ENCODE measurements at regions not wholly inside any gene's neighbourhood (a gene's known extent, or its start where the extent isn't known, plus 50 kb on each side); places are given as distances from the start of the nearest gene placed in this dataset.

DNA sequence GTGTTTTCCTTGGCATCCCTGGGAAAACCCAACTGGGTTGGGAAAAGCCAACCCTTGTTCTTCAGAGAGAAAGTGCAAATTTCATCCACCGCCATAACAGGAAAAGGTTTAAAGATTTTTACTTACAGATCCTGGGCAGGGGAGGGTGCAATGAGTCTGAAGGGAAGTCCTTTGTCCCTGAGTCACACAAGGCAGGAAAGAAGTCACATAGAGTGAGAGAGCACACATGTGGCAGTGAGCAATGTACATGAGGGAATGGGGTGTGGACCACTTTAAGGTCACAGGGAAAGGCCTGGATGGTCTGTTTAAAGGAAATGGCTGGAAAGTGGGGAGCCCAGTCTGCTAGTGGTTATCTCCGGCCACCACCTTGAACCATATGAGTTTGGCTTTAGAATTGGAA lies 248.9 kb downstream of the HS3ST1 start:
- DNase-seq, result no peak

DNA sequence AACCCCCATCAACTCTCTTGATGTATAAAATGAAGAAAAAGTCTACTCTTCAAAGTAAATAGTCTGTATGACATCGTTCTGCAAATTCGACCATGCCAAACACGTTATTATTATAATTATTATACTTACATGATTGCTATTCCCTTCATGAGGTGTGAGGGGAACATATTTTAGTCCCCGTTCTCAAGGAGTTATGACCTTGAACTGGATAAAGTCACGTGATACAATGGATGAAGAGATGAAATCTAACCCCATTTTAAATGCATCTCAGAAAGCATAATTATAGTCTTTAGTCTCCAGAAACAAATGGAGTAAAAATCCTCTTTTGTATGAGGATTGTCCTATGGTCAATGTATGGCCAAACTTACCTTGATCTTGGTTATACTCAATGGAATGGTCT lies 250.3 kb downstream of the HS3ST1 start:
- DNase-seq, result no peak

DNA sequence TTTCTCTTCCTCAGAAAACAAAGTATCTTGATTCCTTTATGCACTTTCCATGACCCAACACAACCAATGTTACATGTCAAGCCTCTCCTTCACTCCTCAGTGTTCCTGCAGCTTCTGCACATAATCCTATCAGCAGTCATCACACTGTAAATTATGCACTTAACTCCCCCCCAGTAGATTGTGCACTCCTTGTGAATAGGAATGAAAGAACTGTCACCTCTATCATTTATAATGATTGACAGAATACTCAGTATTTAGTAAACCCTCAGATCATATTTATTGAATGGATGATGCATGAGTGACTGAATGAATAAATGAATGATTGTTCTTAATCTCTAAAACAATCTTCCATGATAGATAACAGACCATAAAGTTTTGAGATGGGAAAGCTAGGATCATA lies 253.3 kb downstream of the HS3ST1 start:
- DNase-seq, result no peak

DNA sequence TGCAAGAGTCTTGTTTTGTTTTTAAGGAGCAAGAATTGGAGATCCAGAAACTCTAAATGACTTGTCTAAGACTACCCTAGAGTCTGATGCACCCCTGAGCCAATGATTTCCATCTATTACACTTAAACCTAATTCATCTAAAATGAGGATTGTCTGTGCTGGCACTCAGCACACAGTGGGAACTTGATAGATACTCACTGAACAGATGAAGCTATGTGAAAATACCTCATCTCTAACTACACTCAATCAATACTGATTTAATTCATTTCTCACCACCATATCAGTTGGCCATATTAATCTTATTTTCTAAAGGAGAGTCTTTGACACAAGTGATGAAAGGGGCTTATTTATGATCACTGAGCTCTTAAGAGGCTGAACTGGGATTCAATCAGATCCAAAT lies 262.1 kb downstream of the HS3ST1 start:
- DNase-seq, result no peak

DNA sequence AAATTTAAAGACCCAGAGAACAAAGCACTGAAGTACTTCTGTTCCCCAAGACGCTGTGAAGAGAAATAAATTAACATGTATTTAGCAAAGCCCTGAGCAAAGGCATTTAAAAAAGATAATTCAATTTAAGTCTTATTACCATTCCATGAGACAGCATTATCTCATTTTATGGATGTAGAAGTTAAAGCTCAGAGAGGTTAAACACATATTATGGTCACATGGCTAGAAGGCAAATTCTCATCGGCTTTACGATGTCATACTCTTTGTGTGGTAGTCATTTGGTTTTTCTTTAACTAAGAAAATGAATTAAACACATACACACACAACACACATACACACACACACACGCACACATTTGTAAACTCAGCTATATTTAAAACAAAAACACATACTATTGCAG lies 262.7 kb downstream of the HS3ST1 start:
- no peak for DNase-seq

DNA sequence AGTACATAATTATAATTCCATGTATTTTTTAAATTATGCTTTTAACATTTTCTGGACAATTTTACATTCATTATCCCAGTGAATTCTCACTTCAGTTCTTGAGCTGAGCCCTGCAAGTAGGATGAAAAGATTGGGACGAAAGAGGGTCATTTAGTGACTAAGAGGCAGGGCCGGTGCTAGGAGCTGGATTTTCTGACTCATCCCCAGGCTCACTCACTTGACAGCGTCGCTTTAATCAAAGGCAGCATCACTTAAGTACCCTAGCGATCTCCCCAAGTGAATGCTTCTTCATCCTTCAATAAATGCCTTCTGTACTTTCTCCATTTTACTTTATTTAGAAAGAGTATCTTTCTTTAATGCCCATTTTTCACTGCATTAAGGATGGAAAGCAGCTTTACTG lies 263.6 kb downstream of the HS3ST1 start:
- DNase-seq, result no peak

DNA sequence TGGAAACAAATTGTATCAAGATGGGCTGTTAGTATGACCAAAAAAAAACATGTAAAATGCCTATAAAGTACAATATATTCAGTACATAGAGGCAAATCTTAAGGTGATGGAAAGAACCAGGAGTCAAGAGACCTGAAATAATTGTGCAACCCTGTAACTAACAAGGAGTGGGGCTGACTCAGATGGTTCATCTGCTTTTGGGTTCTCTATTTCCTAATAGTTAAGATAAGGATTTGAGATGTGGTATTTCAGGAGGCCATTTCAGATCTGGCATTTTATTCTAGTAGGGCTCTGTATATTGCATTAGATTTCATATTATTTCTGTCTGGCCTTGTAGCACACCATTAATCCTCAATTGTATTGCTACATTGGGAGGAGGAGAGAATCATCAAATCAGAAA lies 268.4 kb downstream of the HS3ST1 start:
- DNase-seq, result no peak

DNA sequence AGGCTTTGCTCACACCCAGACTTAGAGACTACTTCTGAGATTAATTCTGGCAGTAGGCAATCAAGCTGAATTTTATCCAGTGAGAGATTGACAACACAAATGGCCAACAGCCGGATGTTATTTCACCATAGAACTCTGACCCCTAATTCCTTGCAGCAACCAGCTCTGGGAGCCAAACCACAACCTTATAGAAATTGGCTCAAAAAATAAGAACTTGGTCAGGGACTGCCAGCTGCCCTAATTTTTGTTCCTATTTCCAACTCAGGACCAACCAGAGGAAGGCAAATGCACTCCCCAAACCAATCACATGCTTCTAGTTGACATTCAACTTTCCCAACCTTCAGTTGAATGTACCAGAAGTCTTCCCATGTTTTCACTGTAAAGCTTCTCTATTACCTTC lies 269.7 kb downstream of the HS3ST1 start:
- no peak for DNase-seq

DNA sequence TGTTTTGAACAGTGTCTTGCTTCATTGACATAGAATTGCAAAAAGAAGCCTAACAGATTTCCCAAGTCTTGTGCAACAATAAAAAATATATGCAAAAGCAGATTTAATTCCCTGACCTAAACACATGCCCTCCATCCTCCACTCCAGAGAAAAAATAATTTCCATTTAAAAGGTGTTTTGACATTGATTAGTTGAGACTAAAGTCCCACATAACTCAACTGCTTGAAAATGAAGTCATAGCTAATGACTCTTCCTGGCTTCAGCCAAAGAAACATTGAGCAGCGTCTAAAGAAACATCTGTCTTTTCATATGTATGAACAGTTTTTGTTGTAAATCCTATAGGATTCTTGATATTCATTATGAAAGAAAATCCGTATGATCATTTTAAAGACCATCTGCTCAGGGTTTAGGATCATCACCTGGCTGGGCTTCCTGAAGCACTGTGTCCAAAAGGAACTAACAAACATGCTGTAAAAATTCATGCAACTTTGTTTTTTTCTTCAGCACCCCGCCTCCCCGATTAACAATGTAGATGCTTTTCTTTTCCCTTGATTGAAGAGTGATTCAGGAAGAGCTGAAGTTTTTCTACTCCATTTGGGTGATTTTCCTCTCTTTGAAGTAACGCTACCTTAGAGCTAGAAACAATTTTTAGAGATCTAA lies 273.4 kb downstream of the HS3ST1 start:
- no peak for DNase-seq

DNA sequence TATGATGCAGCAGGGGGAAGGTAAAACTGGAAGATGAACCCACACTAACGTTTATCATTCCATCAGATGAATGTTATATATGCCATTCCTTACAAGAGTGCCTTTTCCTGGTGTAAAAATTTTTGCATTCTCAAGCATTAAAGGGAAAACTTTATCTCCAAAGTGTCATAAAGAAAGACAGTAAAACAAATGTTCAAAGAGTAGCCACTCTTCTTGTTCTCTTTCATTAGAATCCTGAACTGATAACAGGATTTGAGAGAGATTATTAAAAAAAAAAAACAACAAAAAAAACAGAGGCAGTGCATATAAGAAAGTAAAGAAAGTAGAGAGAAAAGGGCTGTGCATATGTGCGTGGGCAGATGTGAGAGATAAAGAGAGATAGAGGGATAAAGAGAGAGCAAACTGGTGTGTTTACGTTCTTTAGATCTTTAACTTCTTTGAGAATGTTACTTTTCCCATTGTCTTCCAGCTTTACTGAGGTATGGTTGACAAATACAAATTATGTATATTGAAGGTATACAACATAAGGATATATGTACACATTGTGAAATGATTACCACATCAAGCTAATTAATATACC lies 275.4 kb downstream of the HS3ST1 start:
- no peak for DNase-seq

DNA sequence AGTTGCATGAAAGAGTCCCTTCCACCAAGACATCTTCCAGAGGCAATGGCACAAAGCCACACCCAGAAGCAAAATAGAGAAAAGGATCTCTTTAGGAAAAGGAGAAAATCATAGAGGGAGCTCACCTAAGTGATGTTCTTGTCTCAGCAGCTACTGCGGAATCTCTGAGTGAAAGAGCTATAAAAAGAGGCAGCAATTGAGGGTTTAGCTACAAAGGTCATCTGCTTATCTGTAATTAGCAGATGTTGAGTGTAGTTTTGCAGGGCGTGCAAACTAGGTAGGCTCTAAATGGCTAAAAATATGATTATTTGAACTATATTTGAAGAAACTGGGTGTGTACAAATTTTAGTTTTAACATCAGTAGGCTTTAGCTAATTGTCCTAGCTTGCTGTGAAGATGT lies 276.0 kb downstream of the HS3ST1 start:
- DNase-seq, result no peak

DNA sequence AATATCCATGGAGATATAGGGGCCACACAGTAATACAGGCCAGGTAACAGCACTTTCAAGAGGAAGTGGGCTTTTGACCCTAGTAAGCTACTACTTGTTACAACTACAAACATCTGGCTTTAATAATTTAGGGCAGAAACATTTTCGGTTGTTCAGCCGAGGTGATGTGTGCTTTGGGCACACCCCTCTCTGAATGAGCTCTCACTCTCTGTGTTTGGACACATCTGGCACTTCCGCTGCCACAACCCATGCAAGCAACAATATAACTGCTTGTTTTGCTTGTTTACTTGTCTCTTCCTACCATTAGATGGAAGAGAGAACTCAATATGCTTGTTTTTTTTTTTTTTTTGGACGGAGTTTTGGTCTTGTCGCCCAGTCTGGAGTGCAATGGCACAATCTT lies 277.2 kb downstream of the HS3ST1 start:
- no peak for DNase-seq

DNA sequence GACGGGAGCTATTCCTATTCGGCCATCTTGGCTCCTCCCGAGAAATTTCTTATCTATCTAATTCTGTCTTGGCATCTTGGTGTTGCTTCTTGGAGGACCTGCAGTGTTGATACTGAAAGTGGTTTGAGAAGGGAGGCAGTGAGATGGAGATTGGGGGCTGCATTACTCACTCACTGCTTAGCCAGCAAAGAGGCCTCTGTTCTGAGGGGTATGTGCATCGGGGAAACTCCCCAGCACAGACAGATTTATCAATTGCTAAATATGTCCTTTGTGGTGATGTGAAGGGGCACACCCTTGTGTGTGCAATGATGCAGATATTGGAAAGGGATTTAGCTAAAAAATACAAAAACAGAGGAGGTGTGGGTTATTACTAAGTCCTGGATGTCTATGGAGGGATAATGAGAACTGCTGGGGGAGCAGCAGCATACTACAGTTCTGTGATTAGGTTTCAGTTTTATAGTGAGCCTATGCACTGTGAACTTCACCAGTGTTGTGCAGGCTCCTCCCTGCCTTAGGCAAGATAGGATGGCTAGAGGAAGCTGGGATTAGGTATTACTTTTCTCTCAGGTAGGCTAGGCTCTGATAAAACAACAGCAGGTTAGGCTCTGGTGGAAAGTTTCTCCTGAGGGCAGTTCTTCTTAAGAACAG lies 279.0 kb downstream of the HS3ST1 start:
- DNase-seq, result no peak

DNA sequence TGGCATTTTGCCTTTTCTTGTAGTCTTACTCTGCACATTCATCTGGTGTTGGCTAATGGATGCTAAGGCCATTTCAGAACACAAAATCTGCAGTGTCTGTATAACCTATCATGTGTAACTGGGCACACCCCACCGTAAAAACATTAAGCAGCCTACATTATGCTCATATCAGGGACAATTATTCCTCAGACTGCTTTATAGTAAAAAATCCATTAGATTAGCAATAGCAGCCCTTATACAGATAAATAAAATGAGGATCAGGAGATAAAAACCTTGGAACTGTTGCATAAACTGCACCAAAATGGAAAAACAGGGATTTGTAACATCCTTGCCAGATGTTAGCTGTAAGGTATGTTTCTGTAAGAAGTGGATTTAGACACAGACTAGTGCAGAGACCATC lies 288.8 kb downstream of the HS3ST1 start:
- DNase-seq, result no peak

DNA sequence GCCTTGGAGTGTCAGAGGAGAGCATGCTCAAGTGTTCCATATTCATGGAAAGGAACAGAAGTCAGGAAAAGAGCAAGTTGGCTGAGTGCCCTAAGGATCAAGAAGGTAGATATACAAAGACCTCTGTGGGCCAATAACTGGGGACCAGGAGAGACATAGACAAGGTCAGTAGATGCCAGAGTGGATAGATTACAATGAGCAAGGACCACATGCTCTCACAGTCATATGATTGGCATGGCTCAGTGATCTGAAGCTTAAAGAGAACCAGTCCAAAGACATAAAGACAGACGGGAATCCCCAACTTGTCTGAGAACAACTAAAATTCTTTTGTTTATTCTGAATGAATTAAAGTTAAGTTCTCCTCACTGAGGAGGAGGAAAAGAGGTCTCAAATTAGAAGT lies 289.7 kb downstream of the HS3ST1 start:
- no peak for DNase-seq

DNA sequence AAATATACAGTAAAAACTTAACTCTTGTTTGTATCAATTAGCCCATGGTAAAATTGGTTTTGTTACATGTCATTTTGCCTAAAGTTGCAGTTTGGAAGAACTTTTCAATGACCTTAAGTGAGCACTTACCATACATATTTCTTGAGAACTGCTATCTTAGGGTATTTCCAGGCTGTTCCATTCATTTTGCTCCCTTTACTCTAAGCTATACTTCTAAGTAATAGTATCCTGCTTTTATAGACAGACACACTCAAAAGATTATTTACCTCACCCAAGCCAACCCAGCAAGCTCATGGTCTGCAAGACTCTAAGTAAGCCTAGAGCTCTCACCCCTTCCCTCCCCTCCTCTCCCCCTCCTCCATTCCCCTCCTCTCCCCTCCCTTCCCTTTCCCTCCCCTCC lies 294.0 kb downstream of the HS3ST1 start:
- no peak for DNase-seq

DNA sequence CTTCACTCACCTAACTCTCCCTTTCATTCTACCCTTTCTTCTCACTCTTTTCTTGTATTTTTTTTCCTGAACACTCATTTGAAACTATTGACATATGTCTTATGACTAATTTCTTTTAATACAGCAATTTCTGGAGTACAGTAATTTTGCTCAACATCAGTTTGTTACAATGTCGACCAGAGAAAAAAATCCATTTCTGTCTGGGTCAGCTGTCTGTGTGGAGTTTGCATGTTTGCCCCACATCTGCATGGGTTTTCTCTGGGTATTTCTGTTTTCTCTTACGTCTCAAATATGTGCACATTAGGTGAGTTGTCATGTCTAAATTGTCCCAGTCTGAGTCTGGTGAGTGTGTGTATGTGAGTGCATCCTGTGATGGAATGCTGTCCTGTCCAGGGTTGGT lies 294.8 kb downstream of the HS3ST1 start:
- DNase-seq, result no peak

DNA sequence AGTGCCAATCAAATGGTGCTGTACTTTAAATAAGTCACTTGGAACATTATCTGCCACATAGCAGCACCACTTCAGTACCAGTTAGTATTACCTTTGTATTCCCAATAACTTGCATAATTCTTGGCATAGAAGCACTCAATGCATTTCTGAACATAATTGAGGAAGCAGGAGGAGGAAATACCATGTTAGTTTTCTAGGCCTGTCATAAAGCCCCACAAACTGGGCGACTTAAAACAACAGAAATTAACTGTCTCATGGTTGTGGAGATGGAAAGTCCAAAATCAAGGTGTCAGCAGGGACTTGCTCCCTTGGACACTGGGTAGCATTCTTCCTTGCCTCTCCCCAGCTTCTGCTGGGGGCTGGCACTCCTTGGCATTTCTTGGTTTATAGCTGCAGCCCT lies 296.2 kb downstream of the HS3ST1 start:
- DNase-seq, result no peak

DNA sequence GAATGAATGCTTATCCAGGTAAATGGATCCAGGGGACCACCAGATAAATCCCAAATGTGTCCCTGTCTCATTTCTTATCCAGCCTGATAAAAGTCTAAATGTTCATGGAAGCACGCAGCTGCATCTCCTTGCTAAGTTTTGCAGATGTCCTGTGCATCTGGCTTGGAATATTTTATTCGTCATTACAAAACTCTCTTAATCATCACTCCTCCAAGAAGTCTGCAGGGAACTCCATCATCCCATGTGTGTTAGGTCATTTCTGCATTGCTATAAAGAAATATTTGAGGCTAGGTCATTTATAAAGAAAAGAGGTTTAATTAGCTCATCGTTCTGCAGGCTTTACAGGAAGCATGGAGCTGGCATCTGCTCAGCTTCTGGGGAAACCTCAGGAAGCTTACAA lies 297.2 kb downstream of the HS3ST1 start:
- no peak for DNase-seq

DNA sequence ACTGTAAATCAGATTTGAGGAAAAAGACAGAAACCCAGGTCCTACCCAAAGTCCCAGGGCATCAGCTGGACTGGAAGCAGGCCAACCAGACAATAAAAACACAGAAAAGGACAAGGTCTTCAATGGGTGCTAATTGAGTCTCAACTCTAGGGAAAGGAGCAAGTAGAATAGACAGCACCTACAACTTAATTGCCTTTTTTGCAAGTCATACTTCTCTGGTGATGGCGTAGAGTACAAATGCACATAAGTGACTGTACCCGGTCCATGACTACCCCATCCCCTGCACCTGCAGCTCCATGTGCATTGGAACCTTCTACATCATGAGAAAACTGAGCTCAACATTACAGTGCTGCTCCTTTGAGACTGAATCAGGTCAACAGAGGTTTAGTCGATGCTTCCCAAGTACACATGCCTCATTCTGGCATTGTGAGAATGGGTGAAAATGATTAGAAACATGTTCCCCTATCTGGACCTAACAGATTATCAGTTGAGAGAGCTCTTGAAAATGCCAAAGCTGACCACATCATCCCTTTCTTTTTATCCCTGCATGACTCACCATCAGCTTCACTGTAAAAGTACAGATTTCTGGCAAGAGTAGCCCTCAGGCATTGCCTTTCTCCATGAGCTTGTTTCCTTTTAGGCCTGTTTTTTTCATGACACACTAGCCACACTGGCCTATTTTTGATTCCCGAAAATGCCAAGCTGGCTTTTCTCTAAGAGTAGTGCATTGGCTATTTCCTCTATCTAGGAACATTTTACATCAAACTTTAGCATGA lies 298.3 kb downstream of the HS3ST1 start:
- DNase-seq, result no peak

DNA sequence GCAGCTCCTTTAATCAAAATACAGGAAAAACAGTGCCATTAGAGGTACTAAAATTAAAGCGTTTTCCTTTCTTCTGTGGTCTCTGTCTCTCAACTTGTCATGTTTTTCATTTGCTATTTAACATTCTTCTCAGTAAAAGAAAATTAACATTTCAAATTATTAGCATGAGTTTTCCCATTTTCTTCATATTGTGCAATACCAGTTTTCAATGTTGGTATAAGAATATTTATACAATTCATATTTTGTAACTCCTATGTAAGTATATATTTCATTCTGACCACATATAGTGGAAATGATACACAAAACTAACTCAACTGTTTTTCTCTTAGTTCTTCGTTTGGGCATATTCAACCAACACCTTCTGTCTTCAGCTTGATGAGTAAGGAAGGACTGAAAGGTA lies 308.3 kb downstream of the HS3ST1 start:
- DNase-seq, result no peak

DNA sequence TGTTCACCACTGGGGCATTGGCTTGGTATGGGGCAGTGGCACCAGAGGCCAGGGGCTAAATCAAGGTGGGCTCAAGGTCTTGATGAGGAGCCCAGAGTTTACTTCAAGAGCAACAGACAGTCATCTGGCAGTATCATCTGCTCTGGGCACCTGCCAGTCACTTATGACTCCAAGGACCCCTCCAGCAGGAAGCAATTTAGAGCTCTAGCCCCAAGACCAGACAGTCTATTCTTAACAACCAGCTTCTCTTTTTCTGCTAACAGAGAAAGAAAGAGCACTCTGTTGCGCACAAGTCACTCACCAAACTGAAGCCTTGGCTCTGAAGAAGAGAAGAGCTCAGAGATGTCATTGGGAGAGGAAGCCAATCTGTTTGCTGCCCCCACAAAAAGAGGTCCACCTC lies 309.2 kb downstream of the HS3ST1 start:
- DNase-seq, result no peak

DNA sequence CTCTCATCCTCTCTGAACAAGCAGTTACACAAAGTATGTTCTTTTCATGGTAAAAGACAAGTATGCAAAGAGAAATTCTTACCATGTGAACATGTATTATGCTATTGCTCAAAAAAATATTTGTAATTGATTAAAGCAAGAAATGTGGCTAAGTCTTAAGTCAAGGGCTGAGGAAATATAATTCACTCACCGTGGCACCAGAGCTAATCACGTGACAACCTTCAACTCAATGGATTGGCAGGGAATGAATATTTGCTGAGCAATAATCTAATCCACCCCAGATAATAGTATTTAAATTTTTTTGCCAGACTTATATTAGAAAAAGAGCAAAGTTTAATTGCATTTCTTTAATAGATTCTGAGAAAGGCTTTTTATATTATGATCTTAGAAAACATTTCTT lies 310.2 kb downstream of the HS3ST1 start:
- DNase-seq, result no peak

DNA sequence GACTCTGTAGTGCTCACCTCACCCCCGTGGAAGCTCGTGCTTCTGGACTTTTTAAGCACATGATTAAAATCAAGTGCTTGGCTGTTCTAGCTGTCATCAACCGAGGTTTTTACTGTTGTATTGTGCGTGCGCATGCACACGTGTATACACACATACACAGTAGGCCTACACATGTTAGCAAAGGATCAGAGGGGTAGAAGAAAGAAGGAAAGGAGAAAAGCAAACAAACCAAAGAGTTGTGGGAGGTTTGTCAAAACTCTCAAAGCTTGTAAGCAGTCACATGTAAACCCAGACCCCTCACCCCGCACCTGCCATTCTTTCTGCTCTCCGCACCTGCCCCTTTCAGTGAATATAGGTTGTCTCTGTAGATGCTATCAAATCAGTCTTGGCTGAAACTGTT lies 311.8 kb downstream of the HS3ST1 start:
- DNase-seq, result no peak

Data from hippocampal formation (tissue), 2 donors.